ENCODE measurements at regions not wholly inside any gene's neighbourhood (a gene's known extent, or its start where the extent isn't known, plus 50 kb on each side); places are given as distances from the start of the nearest gene placed in this dataset.

DNA sequence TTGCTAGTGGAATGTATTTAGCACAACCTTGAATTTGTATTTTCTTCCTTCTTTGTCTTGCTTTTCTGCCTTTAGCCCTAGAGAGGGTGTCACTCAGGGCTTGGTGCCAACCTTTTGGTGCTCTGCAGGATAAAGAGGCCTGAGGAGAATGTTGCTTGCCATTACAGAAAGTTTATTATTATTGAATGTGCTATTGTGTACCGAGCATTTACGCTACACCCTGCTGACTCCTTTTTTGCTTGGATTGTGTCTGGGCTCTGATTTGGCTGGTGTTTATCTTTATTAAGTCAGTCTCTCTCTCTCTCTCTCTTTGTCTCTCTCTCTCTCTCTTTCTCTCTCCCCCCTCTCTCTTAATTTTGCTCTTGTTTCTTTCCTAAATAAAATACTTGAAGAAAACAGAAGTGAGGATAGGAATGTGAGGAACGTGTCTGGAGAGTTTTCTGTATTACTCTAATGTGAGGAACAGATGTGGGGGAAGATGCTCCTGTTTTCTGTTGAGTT, 284.4 kb upstream of the PHYHIPL start:
- TF ChIP-seq, protein P1, sequence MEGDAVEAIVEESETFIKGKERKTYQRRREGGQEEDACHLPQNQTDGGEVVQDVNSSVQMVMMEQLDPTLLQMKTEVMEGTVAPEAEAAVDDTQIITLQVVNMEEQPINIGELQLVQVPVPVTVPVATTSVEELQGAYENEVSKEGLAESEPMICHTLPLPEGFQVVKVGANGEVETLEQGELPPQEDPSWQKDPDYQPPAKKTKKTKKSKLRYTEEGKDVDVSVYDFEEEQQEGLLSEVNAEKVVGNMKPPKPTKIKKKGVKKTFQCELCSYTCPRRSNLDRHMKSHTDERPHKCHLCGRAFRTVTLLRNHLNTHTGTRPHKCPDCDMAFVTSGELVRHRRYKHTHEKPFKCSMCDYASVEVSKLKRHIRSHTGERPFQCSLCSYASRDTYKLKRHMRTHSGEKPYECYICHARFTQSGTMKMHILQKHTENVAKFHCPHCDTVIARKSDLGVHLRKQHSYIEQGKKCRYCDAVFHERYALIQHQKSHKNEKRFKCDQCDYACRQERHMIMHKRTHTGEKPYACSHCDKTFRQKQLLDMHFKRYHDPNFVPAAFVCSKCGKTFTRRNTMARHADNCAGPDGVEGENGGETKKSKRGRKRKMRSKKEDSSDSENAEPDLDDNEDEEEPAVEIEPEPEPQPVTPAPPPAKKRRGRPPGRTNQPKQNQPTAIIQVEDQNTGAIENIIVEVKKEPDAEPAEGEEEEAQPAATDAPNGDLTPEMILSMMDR (IDR thresholded peaks at IDR 0.05), result no peak
- TF ChIP-seq POLR2A (IDR thresholded peaks at IDR 0.05) (no peak), POLR2AphosphoS5 (IDR thresholded peaks at IDR 0.05; ENCODE audit: insufficient read depth in 1 of 2, low read depth in 1 of 2) (no peak)
- intact Hi-C loops (cut with DNase I), result no loop called here
- DNase-seq (ENCODE audit: extremely low spot score in 2 of 2), result no peak
- Histone ChIP-seq H3K36me3 (no peaks in the 10 kb centered on the region), H3K4me1 (no peaks in the 10 kb centered on the region), H3K9me3 (no peaks in the 10 kb centered on the region), H3K27me3 (no peaks in the 10 kb centered on the region), H3K4me3 (no peak overlapping the region), H3K27ac (no peak overlapping the region)

DNA sequence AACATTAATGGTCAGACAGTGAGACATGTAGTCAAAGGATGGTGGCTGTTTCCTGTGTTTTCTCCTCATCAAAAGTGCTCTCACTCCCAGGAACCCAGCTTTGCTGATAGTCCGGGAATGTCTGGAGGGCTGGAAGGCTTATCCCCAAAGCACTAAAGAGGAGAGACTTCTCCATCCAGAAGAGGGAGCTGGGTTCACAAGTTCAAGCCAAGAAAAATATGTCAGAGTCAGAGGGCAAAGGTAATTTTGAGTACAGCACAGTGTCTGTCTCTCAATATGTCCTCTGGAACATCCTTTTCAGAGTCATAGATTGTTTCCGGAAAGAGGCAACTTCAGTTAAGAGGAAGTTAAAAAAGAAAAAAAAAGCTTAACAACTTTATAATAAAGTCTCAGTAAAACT, 281.5 kb upstream of the PHYHIPL start:
- H3K36me3 ChIP-seq, result no peaks in the 10 kb centered on the region
- TF ChIP-seq, protein P1 (IDR thresholded peaks at IDR 0.05), result no peak
- TF ChIP-seq POLR2AphosphoS5 (IDR thresholded peaks at IDR 0.05; ENCODE audit: insufficient read depth in 1 of 2, low read depth in 1 of 2), result no peak
- TF ChIP-seq POLR2A (IDR thresholded peaks at IDR 0.05), result no peak
- H3K27ac ChIP-seq, result no peak overlapping the region
- H3K4me3 ChIP-seq, result no peak overlapping the region
- no peak for DNase-seq (ENCODE audit: extremely low spot score in 2 of 2)
- no peaks in the 10 kb centered on the region for H3K27me3 ChIP-seq
- intact Hi-C loops (cut with DNase I), result no loop called here
- H3K4me1 ChIP-seq, result no peaks in the 10 kb centered on the region
- no peaks in the 10 kb centered on the region for H3K9me3 ChIP-seq

DNA sequence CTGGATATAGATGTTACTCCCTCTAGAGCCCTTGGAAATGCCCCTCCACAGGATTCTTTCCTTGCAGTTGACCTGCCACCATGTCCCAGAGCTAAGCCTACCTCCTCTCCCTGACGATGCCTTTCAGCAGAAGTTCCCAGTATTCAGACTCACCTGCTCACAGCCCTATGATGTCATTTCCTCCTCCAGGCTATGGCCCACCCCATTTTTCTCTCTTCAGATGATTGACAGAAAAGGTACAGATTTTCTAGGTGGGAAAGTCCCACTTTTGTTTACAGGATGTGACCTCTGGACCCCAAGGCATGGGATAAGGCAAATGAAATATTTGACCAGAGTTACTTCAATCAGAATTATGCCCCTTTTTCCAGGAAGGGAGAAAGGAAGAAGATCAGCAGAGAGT, 280.2 kb upstream of the PHYHIPL start:
- no peaks in the 10 kb centered on the region for H3K36me3 ChIP-seq
- H3K4me3 ChIP-seq, result no peak overlapping the region
- intact Hi-C loops (cut with DNase I), result no loop called here
- peak overlapping the region; percentile 20 for H3K27ac ChIP-seq
- no peaks in the 10 kb centered on the region for H3K4me1 ChIP-seq
- H3K9me3 ChIP-seq, result no peaks in the 10 kb centered on the region
- TF ChIP-seq, protein P1 (IDR thresholded peaks at IDR 0.05), result no peak
- no peak for TF ChIP-seq POLR2AphosphoS5 (IDR thresholded peaks at IDR 0.05; ENCODE audit: insufficient read depth in 1 of 2, low read depth in 1 of 2)
- no peak for TF ChIP-seq POLR2A (IDR thresholded peaks at IDR 0.05)
- no peak for DNase-seq (ENCODE audit: extremely low spot score in 2 of 2)
- no peaks in the 10 kb centered on the region for H3K27me3 ChIP-seq

DNA sequence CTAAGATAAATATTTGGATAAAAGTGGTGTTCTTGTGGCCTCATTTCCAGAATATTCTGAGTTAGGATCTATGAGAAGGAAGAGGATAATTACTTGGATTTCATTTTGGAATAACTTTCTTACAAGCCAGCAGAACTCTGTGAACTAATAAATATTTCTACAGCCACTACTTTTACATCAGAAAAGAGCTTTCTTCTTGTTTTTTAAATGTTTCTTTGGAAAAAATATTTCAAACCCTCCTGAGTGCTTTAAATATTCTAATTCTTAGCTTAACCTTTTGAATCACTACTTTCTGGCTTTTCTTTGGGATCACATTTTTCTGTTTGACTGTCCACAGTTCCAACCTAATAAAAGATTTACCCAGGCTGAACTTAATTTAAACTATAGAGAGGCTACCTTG, 279.2 kb upstream of the PHYHIPL start:
- H3K27ac ChIP-seq, result no peak overlapping the region
- no peaks in the 10 kb centered on the region for H3K9me3 ChIP-seq
- no peak for DNase-seq (ENCODE audit: extremely low spot score in 2 of 2)
- H3K4me1 ChIP-seq, result no peaks in the 10 kb centered on the region
- no peak overlapping the region for H3K4me3 ChIP-seq
- no peaks in the 10 kb centered on the region for H3K27me3 ChIP-seq
- H3K36me3 ChIP-seq, result no peaks in the 10 kb centered on the region
- intact Hi-C loops (cut with DNase I), result no loop called here
- TF ChIP-seq POLR2AphosphoS5 (IDR thresholded peaks at IDR 0.05; ENCODE audit: insufficient read depth in 1 of 2, low read depth in 1 of 2) (no peak), POLR2A (IDR thresholded peaks at IDR 0.05) (no peak)
- TF ChIP-seq, protein P1 (IDR thresholded peaks at IDR 0.05), result no peak

DNA sequence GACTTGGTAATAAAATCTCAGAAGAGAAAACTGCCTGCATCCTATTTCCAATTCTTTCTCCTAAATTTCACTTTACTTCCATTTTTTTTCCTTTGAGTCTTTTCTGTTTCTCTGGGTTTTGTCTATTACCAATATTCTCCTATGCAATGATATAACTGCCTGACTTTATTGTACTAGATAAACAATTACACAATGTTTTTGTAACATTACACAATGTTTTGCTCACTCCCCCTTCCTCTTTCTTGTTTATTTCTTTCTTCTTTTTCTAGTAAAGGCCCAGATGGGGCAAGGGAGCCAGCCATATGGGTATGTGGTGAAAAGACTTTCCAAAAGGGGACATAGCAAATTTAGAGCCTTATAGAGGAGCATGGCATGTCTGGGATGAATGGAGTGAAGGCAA, 278.7 kb upstream of the PHYHIPL start:
- TF ChIP-seq POLR2AphosphoS5 (IDR thresholded peaks at IDR 0.05; ENCODE audit: insufficient read depth in 1 of 2, low read depth in 1 of 2) (no peak), POLR2A (IDR thresholded peaks at IDR 0.05) (no peak)
- no peak overlapping the region for H3K4me3 ChIP-seq
- no peak for DNase-seq (ENCODE audit: extremely low spot score in 2 of 2)
- intact Hi-C loops (cut with DNase I), result no loop called here
- no peaks in the 10 kb centered on the region for H3K9me3 ChIP-seq
- H3K36me3 ChIP-seq, result no peaks in the 10 kb centered on the region
- H3K27me3 ChIP-seq, result no peaks in the 10 kb centered on the region
- H3K27ac ChIP-seq, result peak overlapping the region; percentile 49
- H3K4me1 ChIP-seq, result no peaks in the 10 kb centered on the region
